NCI-H2196 treated with DMSO at 0.1 percent for 48 hours (cell line): ENCODE measurements at regions not wholly inside any gene's neighbourhood (a gene's known extent, or its start where the extent isn't known, plus 50 kb on each side); places are given as distances from the start of the nearest gene placed in this dataset.

ENCODE experiments used
- DNase-seq: peaks from one replicate; lab custom pipeline; 2025; ENCODE audit not compliant: unreplicated experiment; lab: John Stamatoyannopoulos, UW

GRCh38 chr22:48697694-48698276 is 1129.9 kb downstream of the BRD1 start:
- no peak for DNase-seq

- no peak for DNase-seq
Observed at GRCh38 chr22:48697223-48697622, 1130.5 kb downstream of the BRD1 start.

- no peak for DNase-seq
Observed at GRCh38 chr22:48696371-48696770, 1131.3 kb downstream of the BRD1 start.

GRCh38 chr22:48695731-48696305 is 1131.9 kb downstream of the BRD1 start:
- no peak for DNase-seq

- DNase-seq, result no peak
Observed at GRCh38 chr22:48695251-48695650, 1132.4 kb downstream of the BRD1 start.

- DNase-seq, result no peak
Observed at GRCh38 chr22:48694296-48694883, 1133.3 kb downstream of the BRD1 start.

GRCh38 chr22:48693377-48694135 is 1134.1 kb downstream of the BRD1 start:
- no peak for DNase-seq

- no peak for DNase-seq
Observed at GRCh38 chr22:48692734-48693376, 1134.8 kb downstream of the BRD1 start.

- DNase-seq, result no peak
Observed at GRCh38 chr22:48691431-48691851, 1136.2 kb downstream of the BRD1 start.

GRCh38 chr22:48690583-48691317 is 1136.9 kb downstream of the BRD1 start:
- no peak for DNase-seq

GRCh38 chr22:48689206-48689605 is 1138.5 kb downstream of the BRD1 start:
- DNase-seq, result no peak

GRCh38 chr22:48688366-48688765 is 1139.3 kb downstream of the BRD1 start:
- no peak for DNase-seq

- no peak for DNase-seq
Observed at GRCh38 chr22:48687606-48688005, 1140.1 kb downstream of the BRD1 start.

- no peak for DNase-seq
Observed at GRCh38 chr22:48686694-48687302, 1140.9 kb downstream of the BRD1 start.

GRCh38 chr22:48685767-48686166 is 1141.9 kb downstream of the BRD1 start:
- DNase-seq, result no peak

- no peak for DNase-seq
Observed at GRCh38 chr22:48683640-48684039, 1144.0 kb downstream of the BRD1 start.

GRCh38 chr22:48682504-48682903 is 1145.2 kb downstream of the BRD1 start:
- no peak for DNase-seq

- DNase-seq, result no peak
Observed at GRCh38 chr22:48680601-48681000, 1147.1 kb downstream of the BRD1 start.

GRCh38 chr22:48679656-48680555 is 1147.8 kb downstream of the BRD1 start:
- DNase-seq, result no peak
